B cell (primary cell): ENCODE measurements at regions not wholly inside any gene's neighbourhood (a gene's known extent, or its start where the extent isn't known, plus 50 kb on each side); places are given as distances from the start of the nearest gene placed in this dataset.
"Not testable (repeated sequence)": the region's sequence is repeated elsewhere in the genome, so short reads cannot be mapped to it uniquely, and the experiment has no call there.

Experiments used
- CTCF ChIP-seq: fragments of 200-600 bp; IDR thresholded peaks from one replicate; pipeline ENCODE4 v1.8.0; 2022; ENCODE audit warnings: antibody characterized with exemption, mild to moderate bottlenecking
- EZH2 ChIP-seq: IDR thresholded peaks from 2 replicates; pipeline ENCODE4 v1.6.1; 2012; ENCODE audit warnings: borderline replicate concordance, low read depth, mild to moderate bottlenecking, moderate library complexity, low read length; ENCODE audit not compliant: insufficient read depth, poor library complexity, severe bottlenecking

DNA sequence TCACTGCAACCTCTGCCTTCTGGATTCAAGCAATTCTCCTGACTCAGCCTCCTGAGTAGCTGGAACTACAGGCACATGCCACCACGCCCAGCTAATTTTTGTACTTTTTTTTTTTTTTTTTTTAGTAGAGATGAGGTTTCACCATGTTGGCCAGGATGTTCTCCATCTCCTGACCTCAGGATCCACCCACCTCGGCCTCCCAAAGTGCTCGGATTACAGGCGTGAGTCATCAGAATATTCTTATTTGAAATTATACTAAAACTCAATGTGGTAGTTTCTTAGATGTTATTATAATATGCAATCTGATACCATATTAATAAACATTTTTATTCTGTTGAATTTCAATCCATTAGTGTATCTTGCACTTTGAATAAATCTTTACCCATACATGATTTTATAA, 322.2 kb downstream of the FLRT2 start:
- TF ChIP-seq CTCF, EZH2: not testable (repeated sequence)
